ENCODE measurements at regions not wholly inside any gene's neighbourhood (a gene's known extent, or its start where the extent isn't known, plus 50 kb on each side); places are given as distances from the start of the nearest gene placed in this dataset.
"Not testable (repeated sequence)": the region's sequence is repeated elsewhere in the genome, so short reads cannot be mapped to it uniquely, and the experiment has no call there.

DNA sequence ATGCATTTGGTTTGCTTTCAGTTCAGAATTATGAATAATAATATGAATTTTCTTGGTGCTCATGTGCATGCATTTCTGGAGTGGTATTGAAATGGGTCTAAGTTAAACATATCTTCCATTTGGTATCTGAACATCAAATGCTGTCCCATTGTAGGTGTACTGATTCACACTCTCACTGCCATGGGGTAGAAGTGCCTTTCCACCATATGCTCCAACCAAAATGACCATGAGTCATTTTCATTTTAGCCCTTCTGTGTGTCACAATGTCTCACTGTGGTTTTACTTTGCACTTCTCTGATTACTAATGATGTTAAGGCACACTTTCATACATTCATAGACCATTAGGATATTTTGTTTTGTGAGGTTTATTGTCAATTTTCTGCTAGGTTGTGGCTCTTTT is 211.9 kb downstream of the HAO1 start:
- no peak for DNase-seq

- DNase-seq: no peak
Measured at GRCh38 chr20:7734216-7734615, 206.0 kb downstream of the HAO1 start.

- no peak for DNase-seq
Measured at GRCh38 chr20:7736336-7736735, 203.9 kb downstream of the HAO1 start.

DNA sequence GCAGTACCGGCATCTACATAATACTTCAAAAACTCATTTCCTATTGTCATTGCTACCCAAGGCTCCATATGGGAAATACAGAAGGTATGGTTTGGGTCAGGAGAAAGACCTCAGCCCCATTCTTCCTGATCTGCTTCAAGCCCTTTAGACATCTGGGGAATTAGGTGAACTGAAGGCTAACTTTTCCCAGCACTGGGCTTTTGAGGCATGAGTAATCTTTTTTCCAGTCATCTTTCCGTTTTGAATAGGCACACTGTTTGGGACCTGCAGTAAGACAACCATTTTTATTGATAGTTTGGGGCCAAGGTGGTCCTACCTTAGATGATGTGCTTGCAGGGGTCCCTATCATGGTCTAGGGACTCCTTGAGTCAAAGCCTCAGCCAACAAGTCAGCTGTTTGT is 198.4 kb downstream of the HAO1 start:
- DNase-seq: no peak

DNA sequence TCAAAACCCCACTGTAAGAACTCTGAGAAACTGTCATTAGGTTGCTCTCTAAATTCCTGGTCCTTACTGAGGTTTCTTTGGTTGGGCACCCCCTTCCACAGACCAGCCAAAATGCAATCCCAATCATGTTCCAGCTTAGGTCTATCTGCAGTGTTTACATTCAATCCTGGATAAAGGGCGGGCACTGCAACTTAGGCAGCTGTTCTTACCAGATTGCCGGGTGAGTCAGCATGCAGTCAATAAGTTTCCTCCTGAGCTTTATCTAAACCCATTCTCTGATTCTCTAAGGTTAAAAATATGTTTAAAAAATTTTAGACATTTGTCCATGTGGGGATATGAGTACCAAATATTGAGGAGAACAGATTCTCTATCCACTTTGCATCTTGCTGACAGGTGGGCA is 197.8 kb downstream of the HAO1 start:
- no peak for DNase-seq

GRCh38 chr20:7744411-7744810 is 195.8 kb downstream of the HAO1 start:
- no peak for DNase-seq

DNA sequence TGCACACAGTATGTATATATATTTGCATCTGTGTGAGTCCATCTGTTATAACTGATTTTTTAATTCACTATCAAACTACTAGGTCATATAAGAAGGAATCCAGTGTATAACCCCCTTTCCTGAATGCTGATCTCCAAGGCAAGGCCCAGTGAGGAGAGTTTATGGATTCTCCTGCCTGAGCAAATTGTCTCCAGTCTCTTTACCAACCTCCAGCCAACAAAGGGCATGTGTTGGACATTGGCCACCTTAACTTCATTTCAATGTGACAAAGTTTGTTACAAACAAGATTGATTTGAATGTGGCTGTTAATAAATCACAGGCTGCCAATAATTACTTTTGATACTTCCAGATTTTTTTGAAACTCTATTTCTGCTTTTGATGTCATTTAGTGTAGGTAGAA is 191.6 kb downstream of the HAO1 start:
- DNase-seq: no peak

DNA sequence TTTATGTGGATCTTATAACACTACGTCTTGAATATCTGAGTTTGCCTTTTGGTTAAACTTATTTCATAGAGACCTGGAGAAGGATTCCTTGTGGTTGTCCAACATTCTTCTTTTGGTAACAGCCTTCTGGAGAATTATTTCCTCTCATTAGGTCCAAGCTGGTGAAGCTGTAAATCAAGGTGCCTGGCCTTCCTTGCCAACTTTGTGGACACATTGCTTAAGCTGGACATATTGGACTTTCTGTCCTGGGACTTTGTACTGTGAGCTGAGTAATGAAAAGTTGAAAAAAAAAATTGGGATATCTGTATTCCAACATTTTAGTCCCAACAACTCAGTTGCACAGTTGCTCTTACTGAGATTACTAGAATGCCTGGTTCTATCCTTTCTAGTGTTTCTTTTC is 186.2 kb downstream of the HAO1 start:
- no peak for DNase-seq

DNA sequence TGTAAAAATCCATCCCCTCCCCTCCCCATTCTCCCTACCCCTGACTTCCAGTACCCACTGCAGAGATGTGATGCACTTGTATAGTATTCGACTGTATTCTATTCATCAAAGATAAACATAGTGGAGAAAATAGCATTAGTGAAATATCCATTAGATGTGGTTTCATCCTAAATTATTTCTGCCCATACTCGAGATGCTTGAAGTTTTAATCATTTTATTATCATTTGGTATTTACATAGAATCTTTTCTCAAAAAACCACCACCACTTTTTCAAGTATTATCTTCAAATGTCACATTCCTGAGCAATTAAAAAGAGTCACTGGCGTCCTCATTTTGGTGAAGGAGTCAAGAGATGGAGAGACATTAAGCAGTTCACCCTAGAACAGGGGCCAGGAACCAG is 181.9 kb downstream of the HAO1 start:
- DNase-seq: no peak

- no peak for DNase-seq
Measured at GRCh38 chr20:7760247-7761031, 179.8 kb downstream of the HAO1 start.

GRCh38 chr20:7765221-7765620 is 175.0 kb downstream of the HAO1 start:
- DNase-seq: no peak

DNA sequence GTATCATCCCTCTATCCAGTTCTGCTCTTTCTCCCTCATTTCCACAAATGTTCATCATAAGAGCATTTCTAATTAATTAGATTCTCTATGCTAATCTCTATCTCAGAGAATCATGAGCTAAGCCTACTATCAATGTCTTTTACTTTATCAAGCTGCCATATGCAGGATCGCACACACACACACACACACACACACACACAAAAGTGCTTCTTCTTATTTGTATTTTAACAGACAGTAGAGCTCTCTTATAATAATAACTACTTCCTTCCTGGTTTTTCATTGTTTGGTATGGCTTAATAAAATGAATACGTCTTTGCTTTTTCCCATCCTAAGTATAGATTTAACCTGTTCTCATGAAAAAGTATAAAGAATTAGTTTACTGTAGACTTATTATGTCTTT is 170.2 kb downstream of the HAO1 start:
- DNase-seq: no peak

- no peak for DNase-seq
Measured at GRCh38 chr20:7770578-7770977, 169.7 kb downstream of the HAO1 start.

- no peak for DNase-seq
Measured at GRCh38 chr20:7772371-7772770, 167.9 kb downstream of the HAO1 start.

DNA sequence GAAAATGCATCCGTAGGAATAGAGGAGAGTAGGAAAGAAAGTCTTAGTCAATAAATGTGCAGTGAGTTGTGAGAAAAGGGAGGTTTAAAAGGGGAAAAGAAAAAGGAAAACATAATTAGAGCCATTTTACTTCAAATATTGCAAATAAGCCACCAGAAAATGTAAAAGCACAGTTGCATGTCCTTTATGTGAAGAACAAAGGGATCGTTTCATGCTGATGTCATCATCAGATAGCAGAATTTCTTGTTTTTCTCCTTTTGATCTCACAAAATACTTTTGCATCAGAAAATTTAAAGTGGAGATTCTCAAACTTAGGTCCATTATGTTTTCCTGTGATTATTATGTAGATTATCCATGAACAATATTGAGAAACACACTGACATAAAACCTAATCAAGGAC is 166.7 kb downstream of the HAO1 start:
- no peak for DNase-seq

GRCh38 chr20:7775072-7775471 is 165.2 kb downstream of the HAO1 start:
- no peak for DNase-seq

DNA sequence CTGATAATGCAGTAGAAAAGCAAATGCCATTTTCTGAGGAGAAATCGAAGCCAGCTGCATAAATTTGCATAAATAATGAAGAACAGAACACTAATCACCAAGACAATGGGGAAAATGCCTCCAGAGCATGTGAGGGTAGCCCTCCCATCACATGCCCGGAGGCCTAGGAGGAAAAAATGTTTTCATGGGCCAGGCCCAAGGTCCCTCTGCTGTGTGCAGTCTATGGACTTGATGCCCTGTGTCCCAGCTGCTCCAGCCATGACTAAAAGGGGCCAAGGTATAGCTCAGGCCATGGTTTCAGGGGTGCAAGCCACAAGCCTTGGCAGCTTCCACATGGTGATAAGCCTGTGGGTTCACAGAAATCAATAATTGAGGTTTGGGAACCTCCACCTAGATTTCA is 164.1 kb downstream of the HAO1 start:
- DNase-seq: no peak

GRCh38 chr20:7790189-7790588 is 150.1 kb downstream of the HAO1 start:
- no peak for DNase-seq

DNA sequence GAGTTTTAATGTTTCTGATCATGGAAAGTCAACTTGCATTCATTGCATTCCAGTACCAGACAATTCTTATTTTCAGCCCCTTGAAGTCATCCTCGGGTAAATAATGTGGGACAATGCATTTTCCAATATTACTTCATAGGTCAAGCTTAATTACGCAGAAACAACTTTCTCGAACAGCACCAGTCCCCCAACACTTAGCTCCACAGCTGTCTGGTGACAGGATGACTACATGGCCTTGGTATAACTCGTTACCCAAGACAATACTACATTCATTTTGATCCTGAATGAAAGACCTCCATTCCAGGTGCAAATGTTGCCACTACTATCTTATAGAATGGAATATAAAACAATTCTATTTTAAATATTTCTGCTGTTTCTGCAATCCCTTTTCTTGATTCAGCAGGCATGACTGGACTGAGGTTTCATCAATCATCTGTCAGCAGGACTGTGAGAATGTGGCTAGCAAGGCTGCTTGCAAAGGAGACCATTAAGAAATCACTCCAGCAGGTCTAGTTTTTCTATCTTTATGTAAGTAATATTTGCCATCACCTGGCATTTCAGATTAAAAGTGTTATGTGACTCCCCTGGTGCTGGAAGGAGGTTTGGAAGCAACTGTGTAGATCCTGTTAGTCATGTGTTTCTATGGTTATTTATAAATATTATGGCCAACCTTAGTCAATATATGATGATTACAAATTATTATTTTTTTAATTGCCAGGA is 147.9 kb downstream of the HAO1 start:
- DNase-seq: no peak

DNA sequence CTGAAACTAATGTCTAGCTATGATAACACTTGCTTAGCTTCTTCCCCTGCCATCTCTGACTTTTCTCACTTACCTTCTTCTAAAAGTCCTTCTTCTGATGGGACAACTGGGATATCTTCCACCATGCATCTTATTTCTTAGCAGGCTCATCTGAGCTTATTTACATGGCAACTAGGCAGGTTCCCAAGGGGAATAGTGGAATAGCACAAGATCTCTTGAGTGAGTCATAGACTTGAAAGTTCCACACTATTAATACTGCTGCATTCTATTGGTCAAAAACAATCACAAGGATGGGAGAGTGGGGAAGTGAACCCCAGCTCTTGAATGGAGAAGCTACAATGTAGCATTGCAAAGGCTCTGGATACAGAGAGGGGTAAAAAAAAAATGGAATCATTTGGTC is 142.1 kb downstream of the HAO1 start:
- DNase-seq: no peak

- DNase-seq: no peak
Measured at GRCh38 chr20:7799862-7800261, 140.4 kb downstream of the HAO1 start.

DNA sequence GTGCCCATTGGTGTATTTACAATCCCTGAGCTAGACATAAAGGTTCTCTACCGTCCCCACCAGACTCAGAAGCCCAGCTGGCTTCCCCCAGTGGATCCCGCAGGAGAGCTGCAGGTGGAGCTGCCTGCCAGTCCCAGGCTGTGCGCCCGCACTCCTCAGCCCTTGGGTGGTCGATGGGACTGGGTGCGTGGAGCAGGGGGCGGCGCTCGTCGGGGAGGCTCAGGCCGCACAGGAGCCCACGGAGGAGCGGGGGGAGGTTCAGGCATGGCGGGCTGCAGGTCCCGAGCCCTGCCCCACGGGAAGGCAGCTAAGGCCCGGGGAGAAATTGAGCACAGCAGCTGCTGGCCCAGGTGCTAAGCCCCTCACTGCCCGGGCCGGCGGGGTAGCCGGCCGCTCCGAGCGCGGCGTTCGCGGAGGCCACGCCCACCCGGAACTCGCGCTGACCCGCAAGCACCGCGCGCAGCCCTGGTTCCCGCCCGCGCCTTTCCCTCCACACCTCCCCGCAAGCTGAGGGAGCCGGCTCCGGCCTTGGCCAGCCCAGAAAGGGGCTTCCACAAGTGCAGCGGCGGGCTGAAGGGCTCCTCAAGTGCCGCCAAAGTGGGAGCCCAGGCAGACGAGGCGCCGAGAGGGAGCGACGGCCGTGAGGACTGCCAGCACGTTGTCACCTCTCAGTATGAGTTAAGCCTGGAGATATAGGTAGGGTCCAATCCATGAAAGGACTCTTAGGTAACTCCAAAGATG is 136.7 kb downstream of the HAO1 start:
- DNase-seq: not testable (repeated sequence)

GRCh38 chr20:7806831-7807230 is 133.4 kb downstream of the HAO1 start:
- DNase-seq: no peak

GRCh38 chr20:7817286-7817685 is 123.0 kb downstream of the HAO1 start:
- no peak for DNase-seq

All from activated CD4-positive, alpha-beta T cell treated with anti-CD3 and anti-CD28 coated beads, Interleukin-2, amount 50 U/mL, for 48 hours (primary cell).